BLaER1 treated with 17β-estradiol and CSF1 and Interleukin-3, amounts not matched to agents 10 nM and 100 nM (cell line): ENCODE measurements at regions not wholly inside any gene's neighbourhood (a gene's known extent, or its start where the extent isn't known, plus 50 kb on each side); places are given as distances from the start of the nearest gene placed in this dataset.
"Not testable (repeated sequence)": the region's sequence is repeated elsewhere in the genome, so short reads cannot be mapped to it uniquely, and the experiment has no call there.

Source experiments
- H3K27ac ChIP-seq, 11 experiments: shearing (Covaris generic); formaldehyde crosslinking; 2 replicates each; pipeline ENCODE4 v1.8.1; 2022
- H3K27me3 ChIP-seq, 11 experiments: shearing (Covaris generic); formaldehyde crosslinking; 2 replicates each; pipeline ENCODE4 v1.8.1; 2022
- H3K36me3 ChIP-seq, 11 experiments: shearing (Covaris generic); formaldehyde crosslinking; 2 replicates each; pipeline ENCODE4 v1.8.1; 2022
- H3K4me1 ChIP-seq, 10 experiments: shearing (Covaris generic); formaldehyde crosslinking; 2 replicates each; pipeline ENCODE4 v1.8.1; 2022
- H3K4me2 ChIP-seq, 11 experiments: shearing (Covaris generic); formaldehyde crosslinking; 2 replicates each; pipeline ENCODE4 v1.8.1; 2022
- H3K4me3 ChIP-seq, 10 experiments: shearing (Covaris generic); formaldehyde crosslinking; 2 replicates each; pipeline ENCODE4 v1.8.1; 2022
- H3K9ac ChIP-seq, 11 experiments: shearing (Covaris generic); formaldehyde crosslinking; 2 replicates each; pipeline ENCODE4 v1.8.1; 2022
- H3K9me3 ChIP-seq, 11 experiments: shearing (Covaris generic); formaldehyde crosslinking; replicated peaks in 1 of 11; 2 replicates each; pipeline ENCODE4 v1.8.1; 2022
- H4K20me1 ChIP-seq, 11 experiments: shearing (Covaris generic); formaldehyde crosslinking; 2 replicates each; pipeline ENCODE4 v1.8.1; 2022
- Cebpa-rat ChIP-seq, 11 experiments: shearing (Covaris generic); IDR thresholded peaks; 2 replicates each; pipeline ENCODE4 v1.8.1; 2022

- H3K27ac ChIP-seq = no peak overlapping the region
- no peaks in the 10 kb centered on the region for H3K27me3 ChIP-seq
- no peak overlapping the region for H3K4me3 ChIP-seq
- no peaks in the 10 kb centered on the region for H3K9me3 ChIP-seq
- H4K20me1 ChIP-seq = no peaks in the 10 kb centered on the region
- no peaks in the 10 kb centered on the region for H3K36me3 ChIP-seq
- no peak for TF ChIP-seq Cebpa-rat (IDR thresholded peaks at IDR 0.05)
- no peaks in the 10 kb centered on the region for H3K4me1 ChIP-seq
- no peak overlapping the region for H3K9ac ChIP-seq
- H3K4me2 ChIP-seq = no peak overlapping the region
These were observed 315.4 kb downstream of the ANTXR2 start for GRCh38 chr4:79757600-79757999.

GRCh38 chr4:79756140-79756895 lies 316.7 kb downstream of the ANTXR2 start:
- Histone ChIP-seq H4K20me1 (no peaks in the 10 kb centered on the region), H3K9me3 (no peaks in the 10 kb centered on the region), H3K4me3 (no peak overlapping the region), H3K9ac (no peak overlapping the region), H3K4me1 (no peaks in the 10 kb centered on the region), H3K4me2 (no peak overlapping the region), H3K36me3 (no peaks in the 10 kb centered on the region), H3K27me3 (no peaks in the 10 kb centered on the region), H3K27ac (no peak overlapping the region)
- TF ChIP-seq Cebpa-rat (IDR thresholded peaks at IDR 0.05) = no peak

- Histone ChIP-seq H3K4me1 (no peaks in the 10 kb centered on the region), H3K4me3 (no peak overlapping the region), H3K36me3 (no peaks in the 10 kb centered on the region), H3K4me2 (no peak overlapping the region), H3K9me3 (no peaks in the 10 kb centered on the region), H3K27me3 (no peaks in the 10 kb centered on the region), H4K20me1 (no peaks in the 10 kb centered on the region), H3K27ac (no peak overlapping the region), H3K9ac (no peak overlapping the region)
- TF ChIP-seq Cebpa-rat (IDR thresholded peaks at IDR 0.05) = no peak
These were observed 324.2 kb downstream of the ANTXR2 start for GRCh38 chr4:79748835-79749234.

GRCh38 chr4:79747252-79747651 lies 325.8 kb downstream of the ANTXR2 start:
- no peak overlapping the region for H3K9ac ChIP-seq
- no peaks in the 10 kb centered on the region for H3K9me3 ChIP-seq
- no peaks in the 10 kb centered on the region for H3K4me1 ChIP-seq
- H3K36me3 ChIP-seq = no peaks in the 10 kb centered on the region
- H3K27ac ChIP-seq = no peak overlapping the region
- no peak overlapping the region for H3K4me2 ChIP-seq
- H3K27me3 ChIP-seq = no peaks in the 10 kb centered on the region
- H3K4me3 ChIP-seq = no peak overlapping the region
- no peak for TF ChIP-seq Cebpa-rat (IDR thresholded peaks at IDR 0.05)
- H4K20me1 ChIP-seq = no peaks in the 10 kb centered on the region

GRCh38 chr4:79743014-79743413 lies 330.0 kb downstream of the ANTXR2 start:
- no peak overlapping the region for H3K4me2 ChIP-seq
- no peaks in the 10 kb centered on the region for H3K36me3 ChIP-seq
- H3K4me1 ChIP-seq = no peaks in the 10 kb centered on the region
- H4K20me1 ChIP-seq = no peaks in the 10 kb centered on the region
- no peak overlapping the region for H3K4me3 ChIP-seq
- H3K27me3 ChIP-seq = no peaks in the 10 kb centered on the region
- TF ChIP-seq Cebpa-rat (IDR thresholded peaks at IDR 0.05) = no peak
- H3K27ac ChIP-seq = no peak overlapping the region
- no peaks in the 10 kb centered on the region for H3K9me3 ChIP-seq
- H3K9ac ChIP-seq = no peak overlapping the region

GRCh38 chr4:79739912-79740311 lies 331.9 kb upstream of the GK2 start:
- no peak for TF ChIP-seq Cebpa-rat (IDR thresholded peaks at IDR 0.05)
- H3K9me3 ChIP-seq = no peaks in the 10 kb centered on the region
- H3K4me1 ChIP-seq = no peaks in the 10 kb centered on the region
- H4K20me1 ChIP-seq = no peaks in the 10 kb centered on the region
- H3K36me3 ChIP-seq = no peaks in the 10 kb centered on the region
- no peak overlapping the region for H3K4me3 ChIP-seq
- H3K4me2 ChIP-seq = no peak overlapping the region
- no peaks in the 10 kb centered on the region for H3K27me3 ChIP-seq
- H3K9ac ChIP-seq = no peak overlapping the region
- no peak overlapping the region for H3K27ac ChIP-seq

GRCh38 chr4:79723507-79723906 lies 315.5 kb upstream of the GK2 start:
- TF ChIP-seq Cebpa-rat (IDR thresholded peaks at IDR 0.05) = no peak

GRCh38 chr4:79700356-79700755 lies 292.3 kb upstream of the GK2 start:
- Histone ChIP-seq H3K4me2 (no peak overlapping the region), H3K4me1 (no peaks in the 10 kb centered on the region), H3K27me3 (no peaks in the 10 kb centered on the region), H3K4me3 (no peak overlapping the region), H3K36me3 (no peaks in the 10 kb centered on the region), H3K9ac (no peak overlapping the region), H3K27ac (no peak overlapping the region), H3K9me3 (peaks cover 0 to 3% (median 0%) of the 10 kb centered on the region in 11 experiments; a peak in 2 of 22 replicates), H4K20me1 (no peaks in the 10 kb centered on the region)
- TF ChIP-seq Cebpa-rat (IDR thresholded peaks at IDR 0.05) = no peak

More at GRCh38 chr4:79723507-79723906, 315.5 kb upstream of the GK2 start:
- Histone ChIP-seq H3K27ac (no peak overlapping the region), H3K9me3 (no peaks in the 10 kb centered on the region), H3K36me3 (no peaks in the 10 kb centered on the region), H3K9ac (no peak overlapping the region), H3K4me1 (no peaks in the 10 kb centered on the region), H3K27me3 (no peaks in the 10 kb centered on the region), H3K4me2 (no peak overlapping the region), H4K20me1 (no peaks in the 10 kb centered on the region), H3K4me3 (no peak overlapping the region)

- Histone ChIP-seq H3K4me1 (no peaks in the 10 kb centered on the region), H3K4me2 (no peak overlapping the region), H3K36me3 (no peaks in the 10 kb centered on the region), H3K27me3 (no peaks in the 10 kb centered on the region), H3K4me3 (no peak overlapping the region), H3K9me3 (peaks cover 0 to 11% (median 0%) of the 10 kb centered on the region in 11 experiments; a peak in 7 of 22 replicates), H4K20me1 (no peaks in the 10 kb centered on the region), H3K27ac (no peak overlapping the region), H3K9ac (no peak overlapping the region)
- no peak for TF ChIP-seq Cebpa-rat (IDR thresholded peaks at IDR 0.05)
These were observed 289.4 kb upstream of the GK2 start for GRCh38 chr4:79697444-79697843.

GRCh38 chr4:79696534-79696933 lies 288.5 kb upstream of the GK2 start:
- H3K9me3 ChIP-seq = peaks cover 0 to 11% (median 0%) of the 10 kb centered on the region in 11 experiments; a peak in 7 of 22 replicates
- H3K4me1 ChIP-seq, H3K4me3 ChIP-seq, H3K27ac ChIP-seq, H3K36me3 ChIP-seq, H3K4me2 ChIP-seq, H3K9ac ChIP-seq, H4K20me1 ChIP-seq, H3K27me3 ChIP-seq: not testable (repeated sequence)
